ENCODE measurements at regions not wholly inside any gene's neighbourhood (a gene's known extent, or its start where the extent isn't known, plus 50 kb on each side); places are given as distances from the start of the nearest gene placed in this dataset.

GRCh38 chrX:122813876-122814275, 370.2 kb upstream of the GRIA3 start:
- DNase-seq = no peak

DNA sequence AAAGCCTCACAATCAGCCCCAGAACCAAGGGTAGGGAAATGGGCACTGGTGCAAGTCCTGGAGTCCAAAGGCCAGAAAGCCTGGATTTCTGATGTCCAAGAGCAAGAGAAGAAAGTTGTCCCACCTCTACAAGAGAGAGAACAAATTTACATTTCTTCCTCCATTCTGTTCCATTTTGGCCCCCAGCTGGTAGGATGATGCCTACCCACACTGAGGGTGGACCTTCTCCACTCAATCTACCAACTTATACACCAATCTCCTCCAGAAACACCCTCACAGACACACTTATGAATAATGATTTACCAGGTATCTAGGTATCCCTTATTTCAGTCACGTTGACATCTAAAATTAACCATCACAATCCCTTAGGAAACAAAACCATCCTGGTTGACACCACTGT, 367.8 kb upstream of the GRIA3 start:
- DNase-seq = no peak

- no peak for DNase-seq
Observed at GRCh38 chrX:122817321-122817955, 366.6 kb upstream of the GRIA3 start.

GRCh38 chrX:122818068-122818467, 366.0 kb upstream of the GRIA3 start:
- DNase-seq = no peak

GRCh38 chrX:122833230-122833629, 350.8 kb upstream of the GRIA3 start:
- no peak for DNase-seq

GRCh38 chrX:122835886-122836285, 348.2 kb upstream of the GRIA3 start:
- no peak for DNase-seq

GRCh38 chrX:122850326-122850725, 333.8 kb upstream of the GRIA3 start:
- no peak for DNase-seq

DNA sequence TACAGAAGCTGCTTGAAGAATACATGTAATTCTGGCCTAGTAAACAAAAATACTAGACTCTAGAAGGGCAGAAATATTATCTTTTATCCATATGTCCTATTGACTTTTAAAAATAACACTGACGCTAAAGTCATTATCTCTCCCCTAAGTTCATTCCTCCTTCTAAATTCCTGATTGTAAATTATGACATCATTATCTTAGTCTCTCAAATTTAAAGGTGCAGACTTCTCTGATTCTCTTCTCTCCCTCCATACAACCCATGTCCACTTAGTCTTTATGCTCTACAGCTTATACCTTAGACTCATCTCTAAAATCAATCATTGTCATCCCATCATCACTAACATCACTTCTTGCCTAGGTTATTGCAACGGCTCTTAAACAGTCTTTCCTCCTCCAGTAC, 327.9 kb upstream of the GRIA3 start:
- no peak for DNase-seq

GRCh38 chrX:122857734-122858133, 326.3 kb upstream of the GRIA3 start:
- DNase-seq = no peak

GRCh38 chrX:122863067-122863466, 321.0 kb upstream of the GRIA3 start:
- DNase-seq = no peak

DNA sequence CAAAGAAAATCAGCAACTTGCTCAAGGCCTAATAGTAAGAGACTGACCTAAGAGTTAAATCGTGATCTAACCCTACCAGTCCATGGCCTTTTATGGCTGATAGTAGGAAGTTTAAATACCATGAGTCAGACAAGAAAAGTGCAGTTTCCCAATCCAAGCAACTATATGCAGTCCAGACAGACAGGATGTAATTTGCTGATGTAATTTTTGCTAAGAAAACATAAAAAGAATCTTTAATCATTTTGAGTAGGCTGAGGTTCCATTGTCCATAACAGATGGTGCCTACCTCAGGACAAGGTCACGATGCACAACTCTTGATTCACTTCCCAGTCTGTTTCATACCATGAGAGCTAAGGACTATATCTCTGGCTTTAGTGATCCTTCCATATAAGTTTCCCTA, 317.5 kb upstream of the GRIA3 start:
- no peak for DNase-seq

GRCh38 chrX:122868631-122869030, 315.4 kb upstream of the GRIA3 start:
- peak; percentile 1 for DNase-seq

DNA sequence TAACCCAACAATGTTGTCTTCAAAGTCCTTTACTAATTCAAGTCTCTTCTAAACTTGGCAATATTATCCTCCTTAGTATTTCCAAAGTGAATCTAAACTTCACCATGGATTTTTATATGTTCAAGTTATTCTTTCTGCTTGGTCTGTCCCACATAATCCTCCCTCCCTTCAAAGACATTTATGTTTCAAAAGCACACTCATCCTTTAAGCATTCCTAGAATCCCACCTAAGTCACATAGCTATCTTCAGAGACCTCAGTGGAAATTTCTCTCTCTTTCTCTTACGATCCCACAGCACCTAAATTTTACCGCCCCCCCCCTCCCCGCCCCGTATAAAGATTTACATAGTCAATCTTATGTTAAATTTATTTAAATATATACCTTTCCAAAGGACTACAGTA, 314.9 kb upstream of the GRIA3 start:
- no peak for DNase-seq

DNA sequence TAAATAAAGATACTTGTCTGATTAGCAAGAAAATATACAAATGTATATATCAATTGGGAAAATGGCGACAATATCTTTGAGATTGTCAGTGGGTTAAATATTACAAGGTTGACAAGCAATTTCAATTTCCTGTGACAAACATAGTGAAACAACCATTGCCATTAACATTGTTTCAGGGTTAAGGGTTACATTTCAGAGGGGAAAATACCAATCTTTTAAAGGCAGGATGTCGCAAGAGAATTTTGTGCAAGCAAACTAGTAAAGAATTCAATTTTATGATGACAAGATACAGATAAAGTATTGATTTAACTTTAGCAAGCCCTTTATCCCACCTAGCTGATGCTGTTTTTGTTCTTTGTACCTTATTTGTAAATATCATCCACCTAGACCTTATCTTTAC, 305.8 kb upstream of the GRIA3 start:
- DNase-seq = no peak

DNA sequence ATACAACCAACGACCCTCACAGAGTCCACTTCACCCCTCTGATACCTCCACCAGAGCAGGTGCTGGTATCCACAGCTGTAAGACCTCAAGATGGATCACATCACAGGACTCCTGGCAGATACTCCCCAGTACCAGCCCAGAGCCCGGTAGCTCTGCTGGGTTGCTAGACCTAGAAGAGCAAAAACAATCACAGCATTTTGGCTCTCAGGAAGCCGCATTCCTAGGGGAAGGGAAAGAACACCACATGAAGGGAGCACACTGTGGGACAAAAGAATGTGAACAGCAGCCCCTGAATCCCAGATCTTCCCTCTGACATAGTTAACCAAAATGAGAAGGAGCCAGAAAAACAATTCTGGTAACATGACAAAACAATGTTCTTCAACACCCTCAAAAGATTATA, 303.1 kb upstream of the GRIA3 start:
- DNase-seq = no peak

- no peak for DNase-seq
Observed at GRCh38 chrX:122890729-122891128, 293.3 kb upstream of the GRIA3 start.

DNA sequence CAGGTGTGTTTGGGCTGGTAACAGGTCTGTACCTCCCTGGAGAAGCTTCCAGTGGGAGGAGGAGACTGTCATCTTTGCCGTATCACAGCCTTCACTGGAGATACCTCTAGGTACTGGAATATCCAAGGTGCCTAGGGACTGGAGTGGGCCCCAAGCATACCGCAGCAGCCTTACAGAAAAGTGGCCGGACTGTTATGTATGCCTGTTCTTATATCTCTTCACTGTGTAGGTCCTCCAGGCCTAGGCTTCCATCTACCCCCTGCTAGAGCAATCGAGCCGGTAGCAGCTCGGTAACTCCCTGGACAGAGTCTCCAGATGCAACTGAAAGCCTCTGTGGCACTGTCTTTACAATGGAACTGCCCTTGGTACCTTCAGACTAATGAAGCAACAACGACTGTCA, 277.4 kb upstream of the GRIA3 start:
- DNase-seq = no peak

DNA sequence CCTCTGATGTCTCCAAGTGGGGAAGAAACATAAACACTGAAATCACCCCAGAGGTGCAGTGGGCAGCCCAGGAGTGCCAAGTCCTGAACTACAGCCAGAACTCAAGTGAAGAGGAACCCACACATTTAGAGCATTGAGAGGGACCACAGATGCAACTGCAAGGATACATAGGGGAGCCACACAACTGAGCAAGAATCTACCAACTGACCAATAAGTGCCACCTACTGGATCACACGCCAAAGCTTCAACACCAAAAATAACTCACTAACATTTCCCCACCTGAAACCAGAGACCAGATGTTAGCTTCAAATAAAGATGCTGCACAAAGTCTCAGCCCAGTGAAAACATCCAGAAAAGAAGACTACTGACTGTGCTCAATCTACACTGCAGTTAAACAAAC, 276.7 kb upstream of the GRIA3 start:
- DNase-seq = no peak

DNA sequence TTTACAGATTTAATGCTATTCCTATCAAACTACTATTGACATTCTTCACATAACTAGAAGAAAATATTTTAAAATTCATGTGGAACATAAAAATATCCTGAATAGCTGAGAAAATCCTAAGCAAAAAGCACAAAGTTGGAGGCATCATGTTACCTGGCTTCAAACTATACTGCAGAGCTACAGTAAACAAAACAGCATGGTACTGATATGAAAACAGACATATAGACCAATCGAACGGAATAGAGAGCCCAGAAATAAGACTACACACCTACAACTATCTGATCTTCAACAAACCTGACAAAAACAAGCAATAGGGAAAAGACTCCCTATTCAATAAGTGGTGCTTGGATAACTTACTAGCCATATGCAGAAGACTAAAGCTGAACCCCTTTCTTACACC, 273.4 kb upstream of the GRIA3 start:
- no peak for DNase-seq

DNA sequence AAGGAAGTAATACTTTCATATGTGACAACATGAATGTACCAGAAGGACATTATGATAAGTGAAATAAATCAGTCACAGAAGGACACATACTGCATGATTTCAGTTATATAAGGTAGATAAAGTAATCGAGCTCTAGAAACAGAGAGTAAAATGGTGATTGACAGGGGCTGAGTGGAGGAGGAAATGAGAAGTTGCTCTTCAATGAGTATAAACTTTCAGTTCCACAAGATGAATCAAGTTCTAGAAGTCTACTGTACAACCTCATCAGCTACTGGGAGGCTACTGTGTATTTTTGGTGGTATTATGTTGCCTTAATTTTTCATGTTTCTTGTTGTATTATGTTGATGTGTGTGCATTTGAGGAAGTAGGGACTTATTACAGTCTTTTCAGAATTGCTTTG, 270.9 kb upstream of the GRIA3 start:
- DNase-seq = no peak

- DNase-seq = no peak
Observed at GRCh38 chrX:122913764-122914163, 270.3 kb upstream of the GRIA3 start.

GRCh38 chrX:122914256-122914655, 269.8 kb upstream of the GRIA3 start:
- DNase-seq = no peak

DNA sequence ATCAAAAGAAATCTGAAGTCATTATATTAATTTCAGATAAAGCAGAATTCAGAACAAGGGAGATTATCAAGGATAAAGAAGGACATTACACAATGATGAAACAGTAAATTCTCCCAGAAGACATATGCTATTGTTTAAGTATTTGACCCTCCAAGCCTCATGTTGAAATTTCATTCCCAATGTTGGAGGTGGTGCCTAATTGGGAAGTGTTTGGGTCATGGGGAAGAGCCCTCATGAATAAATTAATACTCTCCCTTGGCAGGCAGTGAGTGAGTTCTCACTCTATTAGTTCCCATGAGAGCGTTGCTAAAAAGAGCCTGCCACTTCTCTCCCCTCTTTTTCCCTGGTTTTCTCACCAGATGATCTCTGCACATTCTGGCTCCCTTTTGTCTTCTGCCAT, 249.9 kb upstream of the GRIA3 start:
- no peak for DNase-seq

DNA sequence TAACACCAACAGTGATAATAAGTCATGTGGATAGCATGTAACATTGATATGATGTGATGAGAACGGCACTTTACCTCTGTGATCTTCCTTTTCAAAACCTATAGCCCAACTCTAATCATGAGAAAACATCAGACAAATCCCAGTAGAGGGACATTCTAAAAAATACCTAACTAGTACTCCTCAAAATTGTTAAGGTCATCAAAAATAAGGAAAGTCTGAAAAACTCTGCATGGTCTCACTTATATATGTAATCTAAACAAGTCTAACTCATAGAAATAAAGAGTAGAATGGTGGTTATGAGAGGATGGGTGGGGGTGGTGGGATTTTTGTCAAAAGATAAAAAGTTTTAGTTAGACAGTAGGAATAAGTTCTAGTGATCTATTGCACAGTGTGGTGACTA, 243.9 kb upstream of the GRIA3 start:
- no peak for DNase-seq

- DNase-seq = no peak
Observed at GRCh38 chrX:122941806-122942205, 242.3 kb upstream of the GRIA3 start.

Data from right kidney (tissue), 1 donor.